DOHH2 (cell line): ENCODE measurements at regions not wholly inside any gene's neighbourhood (a gene's known extent, or its start where the extent isn't known, plus 50 kb on each side); places are given as distances from the start of the nearest gene placed in this dataset.

Experiments
- H3F3A ChIP-seq: fragments of 200-600 bp; sonication (generic), shearing (Covaris generic); 2 replicates; pipeline ENCODE4 v1.6.0; 2016; ENCODE audit warnings: antibody characterized with exemption, mild to moderate bottlenecking; ENCODE audit not compliant: control insufficient read depth, insufficient read depth
- H3K27ac ChIP-seq: fragments of 200-600 bp; sonication (generic); 2 replicates; pipeline ENCODE4 v1.5.1; 2014; ENCODE audit warnings: low read depth, mild to moderate bottlenecking, low read length, moderate library complexity
- H3K27me3 ChIP-seq: fragments of 200-600 bp; sonication (generic); 2 replicates; pipeline ENCODE4 v1.6.1; 2014; ENCODE audit warnings: mild to moderate bottlenecking, low read length, mixed read lengths; ENCODE audit not compliant: control insufficient read depth
- H3K36me3 ChIP-seq: fragments of 200-600 bp; sonication (generic); 2 replicates; pipeline ENCODE4 v1.6.1; 2014; ENCODE audit warnings: mild to moderate bottlenecking, low read length, moderate library complexity, mixed read lengths; ENCODE audit not compliant: control insufficient read depth
- H3K4me1 ChIP-seq: fragments of 200-600 bp; sonication (generic); 2 replicates; pipeline ENCODE4 v1.6.1; 2014; ENCODE audit warnings: mild to moderate bottlenecking, low read length, mixed read lengths; ENCODE audit not compliant: control insufficient read depth
- H3K4me2 ChIP-seq: fragments of 200-600 bp; sonication (generic); 2 replicates; pipeline ENCODE4 v1.6.0; 2014; ENCODE audit warnings: mild to moderate bottlenecking, low read length, moderate library complexity
- H3K4me3 ChIP-seq: fragments of 200-600 bp; sonication (generic); 2 replicates; pipeline ENCODE4 v1.5.1; 2014; ENCODE audit warnings: mild to moderate bottlenecking, low read length, mixed read lengths
- H3K79me2 ChIP-seq: fragments of 200-600 bp; sonication (generic); 2 replicates; pipeline ENCODE4 v1.6.1; 2014; ENCODE audit warnings: mild to moderate bottlenecking, low read length, mixed read lengths; ENCODE audit not compliant: control insufficient read depth
- H3K9me2 ChIP-seq: fragments of 200-600 bp; sonication (generic); replicated peaks from 2 replicates; pipeline ENCODE4 v1.6.1; 2014; ENCODE audit warnings: mild to moderate bottlenecking, low read length, mixed read lengths; ENCODE audit not compliant: control insufficient read depth
- H3K9me3 ChIP-seq: fragments of 200-600 bp; sonication (generic); 2 replicates; pipeline ENCODE4 v1.6.1; 2014; ENCODE audit warnings: antibody characterized with exemption, low read length, mixed read lengths; ENCODE audit not compliant: control insufficient read depth, insufficient read depth
- H4K20me1 ChIP-seq: fragments of 200-600 bp; sonication (generic); 2 replicates; pipeline ENCODE4 v1.6.0; 2014; ENCODE audit warnings: low read depth, mild to moderate bottlenecking, antibody characterized with exemption, low read length, moderate library complexity; ENCODE audit not compliant: control insufficient read depth, insufficient read depth
- EZH2phosphoT487 ChIP-seq: fragments of 200-600 bp; sonication (generic); IDR thresholded peaks from 2 replicates; pipeline ENCODE4 v1.6.1; 2017; ENCODE audit warnings: borderline replicate concordance, mild to moderate bottlenecking, antibody characterized with exemption, low read length, moderate library complexity, mixed read lengths
- TF ChIP-seq, protein P1 (sequence below): fragments of 200-600 bp; sonication (generic); IDR thresholded peaks from one replicate; pipeline ENCODE4 v1.5.1; 2014; ENCODE audit warnings: antibody characterized with exemption, mild to moderate bottlenecking, low read depth, low read length; ENCODE audit not compliant: poor library complexity, severe bottlenecking

DNA sequence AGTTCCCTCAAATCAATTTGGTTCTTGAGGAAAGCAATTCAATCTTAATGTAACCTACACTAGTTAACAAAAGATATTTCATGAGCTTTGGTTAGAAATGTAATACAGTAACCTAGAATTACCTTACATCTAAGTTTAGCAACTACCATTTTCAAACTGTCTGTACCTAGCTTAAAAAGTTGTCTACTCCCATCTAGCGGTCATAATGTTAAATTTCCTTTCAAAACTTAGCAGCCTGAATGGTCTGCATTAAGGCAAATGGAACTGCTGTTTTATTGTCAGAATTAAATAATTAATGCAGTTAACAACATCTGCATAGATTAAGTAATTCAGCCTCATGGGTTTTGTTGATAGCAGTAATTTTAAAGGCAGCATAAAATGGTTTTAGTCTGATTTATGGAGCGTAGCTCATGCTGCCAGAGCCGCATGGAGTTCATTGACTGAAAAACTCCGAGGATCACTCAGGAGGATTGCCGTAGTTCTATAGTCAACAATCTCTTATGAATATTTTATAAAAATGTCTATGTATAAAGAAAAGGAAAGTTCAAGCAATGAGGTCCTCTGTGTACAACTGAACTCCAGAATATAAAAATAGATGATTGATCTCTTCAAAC, 485.4 kb upstream of the MANEA start:
- Histone ChIP-seq H3K27me3 (no peaks in the 10 kb centered on the region), H3K4me3 (no peak overlapping the region), H3K27ac (no peak overlapping the region), H3K9me2 (no peaks in the 10 kb centered on the region), H3K4me2 (no peak overlapping the region), H3K79me2 (no peaks in the 10 kb centered on the region), H4K20me1 (no peaks in the 10 kb centered on the region), H3K4me1 (no peaks in the 10 kb centered on the region), H3F3A (no peaks in the 10 kb centered on the region), H3K9me3 (no peaks in the 10 kb centered on the region), H3K36me3 (no peaks in the 10 kb centered on the region)
- TF ChIP-seq, protein P1, sequence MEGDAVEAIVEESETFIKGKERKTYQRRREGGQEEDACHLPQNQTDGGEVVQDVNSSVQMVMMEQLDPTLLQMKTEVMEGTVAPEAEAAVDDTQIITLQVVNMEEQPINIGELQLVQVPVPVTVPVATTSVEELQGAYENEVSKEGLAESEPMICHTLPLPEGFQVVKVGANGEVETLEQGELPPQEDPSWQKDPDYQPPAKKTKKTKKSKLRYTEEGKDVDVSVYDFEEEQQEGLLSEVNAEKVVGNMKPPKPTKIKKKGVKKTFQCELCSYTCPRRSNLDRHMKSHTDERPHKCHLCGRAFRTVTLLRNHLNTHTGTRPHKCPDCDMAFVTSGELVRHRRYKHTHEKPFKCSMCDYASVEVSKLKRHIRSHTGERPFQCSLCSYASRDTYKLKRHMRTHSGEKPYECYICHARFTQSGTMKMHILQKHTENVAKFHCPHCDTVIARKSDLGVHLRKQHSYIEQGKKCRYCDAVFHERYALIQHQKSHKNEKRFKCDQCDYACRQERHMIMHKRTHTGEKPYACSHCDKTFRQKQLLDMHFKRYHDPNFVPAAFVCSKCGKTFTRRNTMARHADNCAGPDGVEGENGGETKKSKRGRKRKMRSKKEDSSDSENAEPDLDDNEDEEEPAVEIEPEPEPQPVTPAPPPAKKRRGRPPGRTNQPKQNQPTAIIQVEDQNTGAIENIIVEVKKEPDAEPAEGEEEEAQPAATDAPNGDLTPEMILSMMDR = peak; percentile 58
- TF ChIP-seq EZH2phosphoT487 = no peak

DNA sequence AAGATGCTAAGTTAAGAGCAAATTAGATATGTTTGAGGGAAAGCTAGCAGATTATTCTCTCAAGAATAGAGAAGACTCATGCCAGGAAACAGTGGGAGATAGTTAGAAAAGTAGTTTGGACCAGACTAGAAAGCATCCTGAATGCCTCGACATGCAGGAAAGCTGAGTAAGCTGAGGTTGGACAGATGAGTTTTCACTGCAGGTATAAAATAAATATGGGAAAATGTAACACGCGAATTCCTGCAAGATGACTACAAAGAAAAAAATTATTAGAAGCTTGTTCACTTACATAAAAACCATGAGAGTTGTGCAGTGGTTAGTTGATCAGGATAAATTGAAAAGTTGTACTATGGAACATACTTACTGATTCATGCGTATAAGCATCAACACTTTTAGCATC, 484.2 kb upstream of the MANEA start:
- H3K4me1 ChIP-seq = no peaks in the 10 kb centered on the region
- no peak overlapping the region for H3K4me3 ChIP-seq
- H3K79me2 ChIP-seq = no peaks in the 10 kb centered on the region
- H3K4me2 ChIP-seq = no peak overlapping the region
- no peak for TF ChIP-seq EZH2phosphoT487
- TF ChIP-seq, protein P1 = no peak
- no peaks in the 10 kb centered on the region for H3K9me3 ChIP-seq
- no peaks in the 10 kb centered on the region for H3K27me3 ChIP-seq
- no peak overlapping the region for H3K27ac ChIP-seq
- no peaks in the 10 kb centered on the region for H3F3A ChIP-seq
- H3K9me2 ChIP-seq = no peaks in the 10 kb centered on the region
- H4K20me1 ChIP-seq = no peaks in the 10 kb centered on the region
- H3K36me3 ChIP-seq = no peaks in the 10 kb centered on the region

DNA sequence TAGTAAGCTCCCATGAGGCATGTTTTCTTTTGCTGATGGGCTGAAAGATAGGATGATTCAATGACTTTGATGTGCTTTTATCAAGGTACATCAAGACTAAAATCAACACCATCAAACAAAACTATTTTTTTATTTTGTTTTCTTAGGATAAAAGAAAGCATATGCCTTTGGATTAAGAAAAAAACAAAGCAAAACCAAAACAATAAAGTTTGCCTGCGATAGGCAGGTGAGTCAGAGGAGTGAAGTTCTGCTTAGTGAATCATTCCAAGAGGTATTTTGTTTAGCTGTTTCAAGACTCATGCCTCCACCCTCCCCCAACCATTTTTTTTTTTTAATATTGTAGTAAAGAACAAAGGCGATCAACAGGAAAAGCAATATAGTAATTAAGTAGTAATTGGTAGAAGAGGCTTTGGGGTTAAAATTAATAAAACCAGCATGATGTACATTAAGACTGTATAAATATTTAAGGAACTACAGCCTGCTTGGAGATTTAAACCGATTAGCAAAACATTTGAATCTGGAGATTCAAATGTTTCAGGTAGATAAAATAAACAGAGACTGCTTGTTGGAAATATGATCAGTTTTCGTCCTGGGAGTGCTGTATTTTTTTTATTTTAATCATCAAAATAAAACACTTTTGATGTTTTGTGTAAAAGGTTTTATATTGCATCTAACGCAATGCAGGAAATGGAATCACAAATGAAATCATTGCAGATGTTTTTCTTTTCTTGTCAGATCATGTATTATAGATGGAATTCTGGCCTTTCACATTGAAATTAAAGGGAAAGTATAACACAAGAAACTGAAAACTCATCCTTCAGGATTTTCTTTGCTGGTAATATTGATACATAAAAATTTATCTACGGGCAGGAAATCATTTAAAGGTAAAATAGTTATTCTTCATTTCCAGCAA, 482.3 kb upstream of the MANEA start:
- Histone ChIP-seq H3K79me2 (no peaks in the 10 kb centered on the region), H3K9me3 (no peaks in the 10 kb centered on the region), H3K4me3 (no peak overlapping the region), H3K27me3 (no peaks in the 10 kb centered on the region), H3K4me1 (no peaks in the 10 kb centered on the region), H3K36me3 (no peaks in the 10 kb centered on the region), H3F3A (no peaks in the 10 kb centered on the region), H3K27ac (no peak overlapping the region), H3K9me2 (no peaks in the 10 kb centered on the region), H3K4me2 (no peak overlapping the region), H4K20me1 (no peaks in the 10 kb centered on the region)
- TF ChIP-seq, protein P1 = no peak
- no peak for TF ChIP-seq EZH2phosphoT487
